GM18520 (cell line): ENCODE measurements at regions not wholly inside any gene's neighbourhood (a gene's known extent, or its start where the extent isn't known, plus 50 kb on each side); places are given as distances from the start of the nearest gene placed in this dataset.
"Not testable (repeated sequence)": the region's sequence is repeated elsewhere in the genome, so short reads cannot be mapped to it uniquely, and the experiment has no call there.

Source experiments
- ATAC-seq: cut with Tn5 transposase; IDR thresholded peaks from one replicate; pipeline ENCODE4 v1.9.1; 2021; ENCODE audit not compliant: unreplicated experiment

DNA sequence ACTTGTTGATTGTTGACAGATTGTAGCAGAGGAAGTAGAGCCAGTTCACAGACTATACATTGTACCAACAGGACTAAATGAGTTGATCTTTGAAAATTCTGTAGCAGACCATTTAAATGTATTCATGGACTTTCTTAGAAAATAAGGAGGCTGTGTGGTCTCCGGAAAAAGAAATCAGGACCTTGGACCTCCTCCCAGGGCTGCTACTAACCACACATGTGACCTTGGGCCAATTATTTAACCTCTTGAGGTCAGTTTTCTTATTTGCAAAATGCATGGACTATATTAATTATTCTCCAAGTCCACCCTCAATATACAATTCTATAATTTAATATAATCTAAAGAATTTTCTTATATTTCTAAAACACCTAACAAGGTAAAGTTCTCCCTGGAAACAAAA, 492.0 kb upstream of the JAG1 start:
- ATAC-seq: no peak

DNA sequence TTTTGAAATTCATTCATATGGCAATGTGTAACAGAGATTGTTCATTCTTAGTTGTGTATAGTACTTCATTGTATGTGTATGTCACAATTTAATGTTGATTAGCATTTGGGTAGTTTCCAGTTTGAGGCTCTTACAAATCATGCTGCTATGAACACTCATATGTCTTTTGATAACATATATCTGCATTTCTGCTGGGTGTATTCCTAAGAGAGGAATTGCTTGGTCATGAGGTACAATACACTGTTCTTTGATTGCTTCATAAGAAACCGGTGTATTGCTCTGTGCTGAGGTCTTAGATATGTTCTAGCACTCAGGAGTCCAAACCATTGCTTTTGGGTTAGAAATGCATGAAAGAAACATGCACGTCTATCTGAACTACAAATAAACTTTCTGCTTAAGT, 492.9 kb upstream of the JAG1 start:
- no peak for ATAC-seq

DNA sequence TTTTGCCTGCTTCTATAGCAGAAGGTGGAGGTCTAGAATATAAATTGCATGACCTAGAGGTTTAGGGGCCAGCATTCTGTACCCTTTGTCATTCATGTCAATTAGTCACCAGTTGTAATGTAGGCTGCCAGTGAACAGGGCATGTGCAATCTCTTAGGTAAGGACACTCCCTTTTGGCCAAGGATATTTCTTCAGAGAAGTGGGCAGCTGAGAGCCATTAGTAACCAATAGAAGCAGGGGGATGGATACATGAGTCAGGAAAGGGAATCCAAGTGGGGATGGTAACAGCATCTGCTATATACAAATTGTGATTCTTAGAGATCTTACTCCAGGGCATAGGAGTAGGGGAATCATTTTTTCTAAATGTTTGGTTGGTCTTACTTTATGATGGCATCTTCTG, 494.2 kb upstream of the JAG1 start:
- ATAC-seq: no peak

DNA sequence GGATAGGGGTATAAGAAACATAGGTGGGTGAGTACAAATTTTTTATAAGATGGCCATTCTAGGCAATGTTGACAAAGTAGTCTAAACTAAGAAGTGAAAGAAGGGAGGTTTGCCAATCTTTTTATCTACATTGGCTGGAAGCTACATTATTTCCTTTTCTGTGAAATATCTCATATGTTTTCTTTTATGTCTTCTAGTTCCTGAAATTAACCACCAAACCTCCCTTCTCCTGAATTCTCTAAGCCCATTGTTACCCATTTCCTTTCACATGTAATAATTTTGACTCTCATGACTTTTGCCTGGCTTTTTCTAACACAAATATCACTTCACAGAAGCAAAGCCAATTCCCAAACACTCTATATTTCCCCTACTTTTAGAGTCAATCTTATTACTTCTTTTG, 496.2 kb upstream of the JAG1 start:
- no peak for ATAC-seq

DNA sequence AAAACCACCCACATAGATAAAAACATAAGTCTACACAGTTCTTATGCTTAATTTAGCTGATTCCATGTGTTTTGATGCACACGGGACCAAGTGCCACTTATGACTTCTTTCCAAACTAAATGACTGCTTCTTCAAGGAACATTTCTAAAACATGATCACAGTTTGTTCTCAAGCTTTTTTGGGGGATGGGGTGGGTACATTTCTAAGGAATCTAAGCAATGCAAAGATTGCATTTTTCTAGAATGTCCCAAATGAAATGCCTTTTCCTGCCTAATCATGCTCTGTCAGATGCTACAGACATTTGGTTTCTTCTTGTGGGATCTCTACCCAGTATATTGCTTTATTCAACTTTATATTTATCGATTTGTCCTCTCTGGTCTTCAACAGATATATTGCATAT, 496.8 kb upstream of the JAG1 start:
- ATAC-seq: no peak

DNA sequence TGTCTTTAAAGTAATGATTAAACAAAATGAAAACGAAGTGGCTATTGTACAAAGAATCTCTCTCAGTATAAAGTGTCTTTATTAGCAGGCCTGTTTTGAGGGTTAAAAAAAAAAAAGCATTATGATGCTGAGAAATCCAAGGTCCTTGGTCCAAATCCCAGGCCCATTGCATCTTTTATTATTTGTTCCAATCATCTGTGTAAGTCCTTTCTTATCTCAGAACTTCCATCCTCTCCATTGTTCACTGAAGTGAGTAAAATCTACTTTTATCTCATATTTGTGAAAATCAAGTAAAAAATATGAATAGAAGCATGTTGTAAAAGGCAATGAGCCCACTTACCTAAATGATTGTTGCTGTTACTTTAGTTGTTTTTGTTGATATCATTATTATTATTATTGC, 499.1 kb upstream of the JAG1 start:
- no peak for ATAC-seq

DNA sequence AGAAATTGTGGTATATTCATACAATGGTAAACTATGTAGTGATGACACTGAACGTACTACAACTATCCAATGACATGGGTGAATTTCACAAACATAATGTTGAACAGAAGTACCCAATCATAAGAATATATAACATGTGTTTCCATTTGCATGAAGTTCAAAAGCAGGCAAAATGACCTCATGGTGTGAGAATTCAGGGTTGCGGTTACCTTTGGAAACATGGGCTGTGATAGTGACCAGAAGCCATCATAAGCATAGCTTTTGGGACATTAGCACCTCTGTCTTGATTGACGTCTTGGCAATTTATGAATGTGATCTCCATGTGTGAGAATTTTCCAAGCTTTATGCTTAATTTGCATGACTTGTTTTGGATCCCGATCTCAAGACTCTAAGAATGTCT, 500.1 kb upstream of the JAG1 start:
- no peak for ATAC-seq

DNA sequence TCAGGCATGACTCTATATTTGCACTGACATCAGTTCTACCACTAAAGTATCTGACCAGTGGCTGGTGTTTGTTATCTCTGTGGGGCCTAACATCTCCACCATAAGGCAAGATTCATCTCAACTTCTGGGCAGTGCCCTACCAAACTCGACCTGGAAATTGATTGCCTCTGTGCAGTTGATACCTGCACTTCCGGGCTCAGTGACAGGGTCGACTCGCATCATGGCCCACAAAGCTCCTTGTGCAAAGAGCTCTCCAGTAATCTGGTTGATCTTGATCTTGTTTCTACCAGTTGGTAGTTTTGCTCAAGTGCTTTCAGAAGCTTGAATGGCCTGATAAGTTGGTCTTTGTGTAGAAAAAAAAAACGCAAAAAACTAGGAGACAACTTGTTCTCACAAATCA, 501.1 kb upstream of the JAG1 start:
- ATAC-seq: no peak

DNA sequence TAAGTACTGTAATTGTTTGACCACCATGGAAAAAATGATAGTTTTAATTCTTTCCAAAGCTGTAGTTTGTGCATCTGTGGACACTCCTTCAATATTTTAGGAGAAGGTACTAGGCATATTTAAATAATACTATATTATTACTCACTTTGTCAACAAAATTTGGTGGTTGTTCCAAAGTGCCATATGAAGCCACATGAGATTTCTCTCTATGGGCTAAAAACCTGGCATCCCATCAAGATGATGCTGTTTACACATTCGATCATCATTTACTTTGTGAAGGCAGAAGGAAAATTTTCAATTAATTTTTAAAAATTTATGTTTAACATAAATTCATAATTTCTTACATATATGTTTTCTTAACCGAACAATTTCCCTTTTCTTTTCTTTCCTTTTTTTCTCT, 502.6 kb upstream of the JAG1 start:
- no peak for ATAC-seq

DNA sequence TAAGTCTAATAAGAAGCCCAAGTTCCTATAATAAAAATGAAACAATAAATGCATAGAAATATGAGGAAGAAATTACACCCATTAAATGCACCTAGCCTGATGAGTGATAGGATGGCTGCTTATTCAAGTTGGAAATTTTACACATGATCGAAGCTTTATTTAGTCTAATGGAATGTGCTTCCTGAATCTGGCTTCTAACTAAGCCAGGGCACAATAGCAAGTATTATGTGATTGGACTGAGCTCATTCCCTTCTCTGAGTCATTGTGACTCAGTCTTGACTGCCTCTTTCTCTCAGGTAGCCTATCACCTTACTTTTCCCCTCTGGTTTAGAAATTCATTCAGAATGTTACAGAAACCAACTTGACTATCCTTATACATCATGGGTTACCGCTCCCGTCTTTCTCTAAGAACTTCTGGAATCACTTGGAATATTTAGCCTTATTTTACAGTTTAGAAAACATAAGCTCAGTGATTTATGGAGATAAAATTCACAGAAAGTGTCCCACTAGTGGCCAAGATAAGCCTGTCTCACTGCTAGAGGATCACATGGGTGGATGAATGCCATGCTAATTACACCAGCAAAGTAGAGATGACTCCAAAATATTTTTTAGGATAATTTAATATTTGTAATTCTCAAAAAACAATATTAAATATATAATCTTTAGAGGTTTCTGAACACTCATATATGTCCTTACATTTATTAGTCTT, 505.3 kb upstream of the JAG1 start:
- no peak for ATAC-seq

DNA sequence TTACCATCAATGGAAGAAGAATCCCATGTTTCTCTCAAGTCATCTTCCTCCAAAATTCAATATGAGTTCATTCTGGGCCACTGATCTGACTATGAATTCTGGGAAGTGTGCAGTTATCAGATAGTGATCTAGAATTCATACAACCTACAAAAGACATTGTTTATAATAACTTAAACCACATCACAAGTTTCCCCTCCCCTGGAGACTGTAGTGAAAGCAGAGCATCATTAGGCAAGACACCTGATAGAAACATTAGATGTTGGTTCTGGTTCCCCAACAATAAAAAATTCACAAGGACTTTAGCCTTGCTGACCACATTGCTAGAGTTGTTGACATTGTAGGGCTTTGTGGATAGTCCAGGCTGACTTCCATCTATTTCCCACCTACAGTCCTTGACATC, 506.4 kb upstream of the JAG1 start:
- ATAC-seq: no peak

DNA sequence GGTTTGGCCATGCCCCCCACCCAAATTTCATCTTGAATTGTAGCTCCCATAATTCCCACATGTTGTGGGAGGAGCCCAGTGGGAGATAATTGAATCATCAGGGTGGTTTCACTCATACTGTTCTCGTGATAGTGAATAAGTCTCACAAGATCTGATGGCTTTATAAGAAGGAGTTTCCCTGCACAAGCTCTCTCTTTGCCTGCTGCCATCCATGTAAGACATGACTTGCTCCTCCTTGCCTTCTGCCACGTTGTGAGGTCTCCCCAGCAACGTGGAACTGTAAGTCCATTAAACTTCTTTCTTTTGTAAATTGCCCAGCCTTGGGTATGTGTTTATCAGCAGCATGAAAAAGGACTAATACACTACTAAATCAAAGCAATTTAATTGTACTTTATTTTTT, 507.3 kb upstream of the JAG1 start:
- ATAC-seq: not testable (repeated sequence)

DNA sequence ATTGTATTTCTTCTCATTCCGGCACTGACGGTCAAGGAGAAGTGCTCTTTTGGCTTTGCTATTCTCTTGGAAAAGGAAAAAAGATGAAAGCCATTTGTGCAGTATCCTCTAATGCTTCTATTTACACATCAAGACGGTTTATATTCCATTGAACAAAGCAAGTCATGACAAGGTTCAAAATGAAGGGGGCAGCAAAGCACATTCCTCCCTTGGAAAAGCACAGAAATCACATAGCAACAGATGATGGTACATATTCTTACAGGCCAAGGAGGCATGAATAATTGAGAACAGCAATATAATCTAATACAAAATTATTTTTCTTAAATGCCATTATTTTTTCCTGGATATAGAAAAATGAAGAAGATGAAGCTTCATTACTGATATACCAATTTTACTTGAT, 508.2 kb upstream of the JAG1 start:
- no peak for ATAC-seq

DNA sequence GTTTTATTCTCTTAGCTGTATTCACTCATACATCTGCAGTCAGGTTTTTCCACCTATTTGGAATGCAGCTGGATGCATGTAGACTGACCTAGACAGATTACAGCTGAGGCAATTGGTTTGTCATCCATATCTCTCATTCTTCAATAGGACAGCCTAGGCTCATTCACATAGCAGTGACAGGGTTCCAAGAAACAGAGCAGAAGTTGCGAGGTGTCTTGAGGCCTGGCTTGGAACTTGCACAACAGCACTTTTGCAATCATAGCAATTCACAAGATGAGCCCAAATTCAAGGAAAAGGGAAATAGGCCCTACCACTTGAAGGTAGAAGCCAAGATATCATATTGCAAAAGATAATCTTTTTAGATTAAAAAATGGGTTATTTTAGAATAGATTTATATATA, 508.9 kb upstream of the JAG1 start:
- no peak for ATAC-seq

DNA sequence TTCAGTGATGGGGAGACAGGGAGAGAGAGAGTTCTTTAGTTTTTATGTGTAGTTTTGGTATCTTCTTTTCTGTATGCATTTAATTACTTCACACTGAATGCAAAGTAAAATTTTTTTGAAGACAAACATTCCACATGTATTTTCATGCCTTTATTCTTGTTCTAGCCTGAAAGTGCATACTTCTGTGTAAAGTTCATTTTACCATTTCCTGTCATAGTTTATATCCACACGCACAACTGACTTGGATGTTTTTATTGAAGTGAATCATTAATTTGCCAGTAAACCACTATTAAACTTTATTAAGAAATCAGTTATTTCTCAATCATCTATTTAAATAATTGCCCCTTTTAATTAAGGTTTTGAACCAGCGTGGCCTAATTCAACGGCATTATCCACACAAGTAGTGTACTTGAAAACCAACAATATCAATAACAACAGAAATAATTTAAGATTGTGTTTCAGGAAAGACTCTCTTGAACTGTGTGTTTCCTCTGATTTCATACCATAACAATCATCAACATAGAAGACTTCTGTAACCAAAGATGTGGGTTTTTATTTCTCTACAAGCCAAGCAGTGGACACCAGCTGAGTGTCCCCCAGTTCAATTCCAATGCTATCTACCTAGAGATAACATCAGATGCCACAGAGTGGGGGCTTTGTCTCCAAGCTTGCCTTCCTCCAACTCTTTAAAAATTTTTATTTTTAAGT, 512.7 kb upstream of the JAG1 start:
- no peak for ATAC-seq

DNA sequence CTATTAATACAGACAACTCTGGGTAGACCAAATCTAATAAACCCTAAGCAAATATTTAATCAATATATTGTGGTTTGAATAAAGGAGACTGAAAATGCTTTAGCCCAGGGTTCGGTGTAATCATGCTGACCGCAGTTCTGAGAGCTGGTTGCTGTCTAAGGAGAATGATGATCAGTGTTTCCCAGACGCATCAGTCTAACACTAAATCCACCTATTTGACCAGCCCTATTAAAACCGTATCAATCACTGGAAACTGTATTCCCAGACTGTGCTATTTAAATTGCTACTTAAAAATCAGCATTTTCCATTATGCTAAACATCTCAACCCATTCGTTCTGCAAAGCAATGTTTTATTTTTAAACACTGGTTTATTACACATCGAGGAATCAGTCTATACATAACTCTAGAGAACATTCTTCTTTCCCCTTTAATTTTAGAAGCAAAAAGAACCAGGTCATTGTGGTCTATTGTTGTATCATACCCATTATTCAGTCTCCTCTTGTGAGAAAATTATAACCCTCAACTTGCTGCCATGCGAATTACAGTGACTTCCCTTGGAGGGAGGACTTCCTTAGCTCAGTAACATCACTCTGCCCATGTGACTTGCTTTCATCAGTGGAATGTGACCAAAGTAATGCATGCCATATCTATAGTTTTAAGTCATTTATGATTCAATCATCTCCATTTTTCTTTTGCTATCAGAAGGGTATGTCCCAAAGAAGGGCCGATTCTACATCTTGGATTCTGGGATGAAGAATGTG, 515.2 kb upstream of the JAG1 start:
- ATAC-seq: no peak

DNA sequence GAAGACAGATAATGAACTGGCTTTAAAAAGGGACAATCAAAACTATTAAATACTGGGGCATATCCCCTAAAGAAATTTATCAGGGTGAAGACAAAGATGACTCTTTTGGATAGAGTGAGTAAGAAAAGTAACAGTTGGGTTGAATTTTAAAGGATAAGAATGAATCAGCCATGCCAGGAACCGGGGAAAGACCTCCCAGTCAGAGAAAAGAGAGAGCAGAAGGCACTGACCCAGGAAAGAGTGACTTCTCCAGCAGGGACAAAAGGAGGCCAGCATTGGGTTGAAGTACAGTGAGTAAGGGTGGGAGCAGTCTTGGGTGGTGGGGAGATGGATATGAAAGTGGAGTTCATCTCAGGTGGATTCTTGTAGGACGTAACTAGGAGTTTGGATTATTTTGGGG, 516.9 kb upstream of the JAG1 start:
- no peak for ATAC-seq

DNA sequence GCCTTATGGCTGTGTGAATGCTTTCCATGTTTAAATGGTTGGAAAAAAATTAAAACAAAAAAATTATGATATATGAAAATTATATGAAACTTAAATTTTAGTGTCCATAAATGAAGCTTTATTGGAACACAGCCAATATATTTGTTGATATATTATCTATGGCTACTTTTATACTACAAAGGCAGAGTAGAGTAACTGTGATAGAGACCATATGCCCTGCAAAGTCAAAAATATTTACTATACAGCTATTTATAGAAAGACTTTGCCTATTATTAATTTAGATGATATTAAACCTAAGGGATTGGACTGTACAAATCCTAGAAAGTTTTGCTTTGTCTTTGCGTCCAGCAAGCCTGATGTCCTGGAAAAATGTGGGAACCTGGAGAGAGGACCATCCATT, 518.3 kb upstream of the JAG1 start:
- no peak for ATAC-seq

DNA sequence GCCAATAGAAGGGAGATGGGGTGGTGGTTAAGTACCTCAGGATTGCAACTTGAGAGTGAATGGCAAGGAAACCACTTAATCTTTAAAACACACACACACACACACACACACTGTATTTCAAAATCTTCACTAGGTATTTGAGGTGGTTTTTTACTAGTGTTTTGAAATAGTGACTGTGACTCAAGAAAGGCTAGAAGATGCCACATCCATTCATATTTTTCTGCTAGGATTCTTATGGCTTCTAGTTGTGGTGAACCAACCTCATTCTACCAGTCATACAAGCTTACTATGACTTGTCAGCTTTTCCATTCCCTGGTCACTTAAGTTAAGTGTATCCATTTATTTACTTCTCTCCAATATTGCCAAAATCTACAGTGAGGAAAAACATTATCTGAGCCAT, 519.4 kb upstream of the JAG1 start:
- ATAC-seq: no peak

DNA sequence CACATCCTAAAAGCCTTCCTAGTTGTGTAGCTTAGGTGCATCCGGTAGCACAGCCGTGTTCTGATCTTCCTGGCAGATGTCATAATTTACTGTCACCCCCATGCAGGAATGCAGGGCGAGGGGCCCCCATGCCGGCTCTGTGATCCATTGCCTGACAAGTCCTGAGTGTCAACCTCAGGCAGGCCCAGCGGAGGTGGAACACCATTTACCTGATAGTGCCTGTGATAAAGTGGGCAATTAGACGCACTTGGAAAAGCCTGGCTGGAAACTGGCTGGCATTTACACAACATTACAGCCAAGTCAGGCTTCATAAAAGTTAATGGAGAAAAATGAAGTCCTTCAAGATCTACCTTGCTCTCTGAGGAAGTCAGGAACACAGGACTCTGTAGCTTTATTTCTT, 521.4 kb upstream of the JAG1 start:
- ATAC-seq: no peak

DNA sequence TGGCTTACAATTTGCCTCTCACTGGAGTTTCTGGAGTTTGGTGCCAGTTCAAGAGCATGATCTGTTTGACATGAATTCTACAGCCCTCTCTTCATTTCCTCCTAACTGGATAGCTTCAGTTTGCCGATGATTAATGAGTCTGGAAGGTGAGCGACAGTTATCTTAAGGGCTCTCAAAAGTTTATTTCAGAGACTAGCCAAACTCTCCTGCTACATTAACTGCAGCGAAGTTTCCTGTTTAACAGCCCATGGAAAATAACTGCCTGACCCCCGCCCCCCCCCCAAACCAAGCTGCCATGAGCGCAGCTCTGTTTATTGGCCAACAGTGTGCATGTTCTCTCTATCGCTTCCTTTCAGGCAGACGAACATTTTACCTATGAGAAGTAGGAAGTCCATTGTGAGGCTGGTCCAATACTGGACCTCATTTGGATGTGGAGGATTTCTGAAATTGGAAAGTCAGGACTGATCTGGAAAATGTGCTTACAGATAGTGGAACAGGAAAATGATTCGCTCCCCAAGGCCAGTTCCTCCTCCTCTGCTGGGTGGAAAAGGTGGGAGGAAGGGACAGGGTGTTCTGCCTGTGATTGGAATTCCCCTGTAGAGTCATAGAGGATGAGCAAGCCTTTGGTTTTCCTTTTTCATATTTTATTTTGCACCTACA, 522.2 kb upstream of the JAG1 start:
- no peak for ATAC-seq

DNA sequence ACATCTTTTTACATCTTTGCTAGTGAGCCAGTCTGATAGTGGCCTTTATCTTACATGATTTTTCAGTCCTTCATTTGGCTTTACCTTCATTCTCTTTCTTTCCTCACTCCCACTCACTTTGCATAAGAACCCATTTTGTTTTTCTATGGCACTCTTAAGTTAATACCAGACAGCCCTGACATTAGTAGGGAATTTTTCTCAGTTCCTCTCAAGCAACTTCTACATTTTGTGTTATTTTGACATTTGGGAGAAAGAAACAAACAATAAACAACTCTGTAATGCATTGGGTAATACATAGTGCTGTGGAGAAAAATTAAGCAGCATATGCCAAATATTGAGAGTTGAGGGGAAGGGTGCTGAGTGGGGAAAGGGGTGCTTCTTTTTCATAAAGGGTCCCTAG, 524.1 kb upstream of the JAG1 start:
- no peak for ATAC-seq
